ENCODE measurements at regions not wholly inside any gene's neighbourhood (a gene's known extent, or its start where the extent isn't known, plus 50 kb on each side); places are given as distances from the start of the nearest gene placed in this dataset.

DNA sequence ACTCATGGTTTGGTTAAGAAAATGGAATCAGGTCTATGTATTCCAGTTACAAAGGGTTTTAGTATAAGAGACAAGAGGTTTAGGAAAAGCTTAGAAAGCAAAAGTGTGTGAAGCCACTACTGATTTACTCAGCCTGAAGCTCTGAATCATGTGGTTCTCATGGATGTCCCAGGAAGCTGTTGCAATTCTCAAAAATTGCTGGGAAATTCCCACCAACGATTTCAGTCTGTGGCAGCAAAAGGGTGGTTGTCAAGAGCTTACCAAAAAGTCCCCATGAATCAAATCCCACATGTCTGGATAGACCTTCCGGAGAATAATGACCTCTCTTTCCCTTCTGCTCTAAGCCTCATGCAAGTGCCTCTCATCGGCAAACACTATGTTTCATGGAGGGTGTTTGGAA is 929.9 kb downstream of the TLE4 start:
- no peak overlapping the region for H3K4me3 ChIP-seq (ENCODE audit: low read depth, low read length)
- DNase-seq (ENCODE audit: low read depth) = no peak
- TF ChIP-seq, protein P1, sequence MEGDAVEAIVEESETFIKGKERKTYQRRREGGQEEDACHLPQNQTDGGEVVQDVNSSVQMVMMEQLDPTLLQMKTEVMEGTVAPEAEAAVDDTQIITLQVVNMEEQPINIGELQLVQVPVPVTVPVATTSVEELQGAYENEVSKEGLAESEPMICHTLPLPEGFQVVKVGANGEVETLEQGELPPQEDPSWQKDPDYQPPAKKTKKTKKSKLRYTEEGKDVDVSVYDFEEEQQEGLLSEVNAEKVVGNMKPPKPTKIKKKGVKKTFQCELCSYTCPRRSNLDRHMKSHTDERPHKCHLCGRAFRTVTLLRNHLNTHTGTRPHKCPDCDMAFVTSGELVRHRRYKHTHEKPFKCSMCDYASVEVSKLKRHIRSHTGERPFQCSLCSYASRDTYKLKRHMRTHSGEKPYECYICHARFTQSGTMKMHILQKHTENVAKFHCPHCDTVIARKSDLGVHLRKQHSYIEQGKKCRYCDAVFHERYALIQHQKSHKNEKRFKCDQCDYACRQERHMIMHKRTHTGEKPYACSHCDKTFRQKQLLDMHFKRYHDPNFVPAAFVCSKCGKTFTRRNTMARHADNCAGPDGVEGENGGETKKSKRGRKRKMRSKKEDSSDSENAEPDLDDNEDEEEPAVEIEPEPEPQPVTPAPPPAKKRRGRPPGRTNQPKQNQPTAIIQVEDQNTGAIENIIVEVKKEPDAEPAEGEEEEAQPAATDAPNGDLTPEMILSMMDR (IDR thresholded peaks at IDR 0.05; ENCODE audit: low read depth, low read length, missing control alignments) = no peak

DNA sequence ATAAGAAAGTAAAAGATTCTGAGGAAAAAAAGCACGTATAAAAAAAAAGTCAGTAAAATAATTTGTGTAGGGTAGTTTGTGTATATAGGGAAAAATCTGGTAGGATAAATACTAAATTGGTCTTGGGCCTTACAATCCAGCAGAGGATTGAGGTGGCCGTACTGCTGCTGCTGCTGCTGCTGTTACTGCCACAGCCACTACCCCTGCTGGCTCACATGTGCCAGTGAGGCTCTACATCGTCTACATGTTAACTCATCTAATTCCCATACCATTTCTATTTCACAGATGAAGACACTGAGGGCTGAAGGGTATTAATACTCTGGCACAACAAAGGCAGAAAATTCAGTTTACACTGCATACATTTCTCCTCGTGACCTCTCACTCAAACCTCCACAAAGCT is 928.5 kb downstream of the TLE4 start:
- DNase-seq (ENCODE audit: low read depth) = no peak
- TF ChIP-seq, protein P1 (IDR thresholded peaks at IDR 0.05; ENCODE audit: low read depth, low read length, missing control alignments) = no peak
- H3K4me3 ChIP-seq (ENCODE audit: low read depth, low read length) = no peak overlapping the region

GRCh38 chr9:80498001-80498555 is 926.3 kb downstream of the TLE4 start:
- no peak for DNase-seq (ENCODE audit: low read depth)
- TF ChIP-seq, protein P1 (IDR thresholded peaks at IDR 0.05; ENCODE audit: low read depth, low read length, missing control alignments) = no peak
- no peak overlapping the region for H3K4me3 ChIP-seq (ENCODE audit: low read depth, low read length)

DNA sequence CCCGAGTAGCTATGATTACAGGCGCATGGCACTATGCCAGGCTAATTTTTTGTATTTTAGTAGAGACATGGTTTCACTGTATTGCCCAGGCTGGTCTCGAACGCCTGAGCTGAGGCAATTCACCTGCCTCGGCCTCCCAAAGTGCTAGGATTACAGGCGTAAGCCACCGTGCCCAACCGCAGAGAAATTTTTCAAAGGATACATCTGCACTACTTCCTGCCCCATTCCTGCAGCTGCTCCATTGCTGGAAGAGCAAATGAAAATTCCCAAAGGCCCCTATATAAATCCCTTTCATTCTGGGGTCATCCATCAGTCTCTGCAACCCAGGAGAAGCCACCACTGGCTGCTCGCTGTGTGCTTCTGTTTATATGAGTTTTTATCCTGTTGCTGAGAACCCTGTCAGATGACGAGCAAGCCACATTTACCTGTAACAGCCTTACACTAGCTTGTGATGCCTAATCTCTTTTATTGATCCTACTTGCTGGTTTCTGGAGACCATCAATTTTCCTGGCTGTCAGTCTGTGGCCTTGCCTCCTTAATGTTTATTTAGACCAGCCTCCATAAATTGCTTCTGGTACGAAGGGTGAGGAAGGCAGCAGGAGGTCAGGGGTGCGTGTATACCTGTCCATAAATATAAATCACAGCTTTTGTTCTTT is 925.3 kb downstream of the TLE4 start:
- TF ChIP-seq, protein P1 (IDR thresholded peaks at IDR 0.05; ENCODE audit: low read depth, low read length, missing control alignments) = no peak
- DNase-seq (ENCODE audit: low read depth) = no peak

GRCh38 chr9:80493258-80493657 is 921.5 kb downstream of the TLE4 start:
- no peak overlapping the region for H3K4me3 ChIP-seq (ENCODE audit: low read depth, low read length)
- TF ChIP-seq, protein P1 (IDR thresholded peaks at IDR 0.05; ENCODE audit: low read depth, low read length, missing control alignments) = no peak
- no peak for DNase-seq (ENCODE audit: low read depth)

More for the DNA sequence above, 925.3 kb downstream of the TLE4 start:
- H3K4me3 ChIP-seq (ENCODE audit: low read depth, low read length) = no peak overlapping the region

GRCh38 chr9:80492221-80492620 is 920.5 kb downstream of the TLE4 start:
- TF ChIP-seq, protein P1 (IDR thresholded peaks at IDR 0.05; ENCODE audit: low read depth, low read length, missing control alignments) = no peak

More at GRCh38 chr9:80492221-80492620, 920.5 kb downstream of the TLE4 start:
- no peak for DNase-seq (ENCODE audit: low read depth)
- no peak overlapping the region for H3K4me3 ChIP-seq (ENCODE audit: low read depth, low read length)
